CD14-positive monocyte (primary cell): ENCODE measurements at regions not wholly inside any gene's neighbourhood (a gene's known extent, or its start where the extent isn't known, plus 50 kb on each side); places are given as distances from the start of the nearest gene placed in this dataset.

Source experiments
- DNase-seq, 3 donors: peaks; one replicate each; pipeline ENCODE4 v3.0.0-alpha.2; 2011 to 2022
- H2AFZ ChIP-seq: 2 replicates; pipeline ENCODE4 v1.6.0; 2012; ENCODE audit warnings: mild to moderate bottlenecking, low read depth, low read length, inconsistent platforms; ENCODE audit not compliant: insufficient read depth, poor library complexity, severe bottlenecking
- H3K27ac ChIP-seq, 2 donors: 1 replicate in 1 of 2; 2 replicates in 1 of 2; pipeline ENCODE4 v1.5.1; 2012 to 2013; ENCODE audit warnings: low read length in 2 of 2, control low read depth in 1 of 2, inconsistent platforms in 1 of 2, low read depth in 1 of 2, mild to moderate bottlenecking in 1 of 2
- H3K27me3 ChIP-seq, 2 donors: one replicate each; pipeline versions ENCODE4 v1.6.0 to v1.6.1; 2011 to 2013; ENCODE audit warnings: low read length in 2 of 2; ENCODE audit not compliant: control insufficient read depth in 2 of 2, insufficient read depth in 2 of 2
- H3K36me3 ChIP-seq, 2 donors: replicated peaks in 1 of 2; 1 replicate in 1 of 2; 2 replicates in 1 of 2; pipeline versions ENCODE4 v1.5.1 to v1.6.1; 2012 to 2013; ENCODE audit warnings: low read length in 2 of 2, control low read depth in 1 of 2, inconsistent platforms in 1 of 2, mild to moderate bottlenecking in 1 of 2; ENCODE audit not compliant: insufficient read depth in 2 of 2, control insufficient read depth in 1 of 2
- H3K4me1 ChIP-seq, 2 donors: 1 replicate in 1 of 2; 2 replicates in 1 of 2; pipeline versions ENCODE4 v1.5.1 to v1.6.1; 2012 to 2013; ENCODE audit warnings: low read length in 2 of 2, control low read depth in 1 of 2, inconsistent platforms in 1 of 2, mild to moderate bottlenecking in 1 of 2, moderate library complexity in 1 of 2; ENCODE audit not compliant: insufficient read depth in 2 of 2, control insufficient read depth in 1 of 2
- H3K4me2 ChIP-seq: replicated peaks from 2 replicates; pipeline ENCODE3; 2012; ENCODE audit warnings: low read length, moderate library complexity, mild to moderate bottlenecking; ENCODE audit not compliant: poor library complexity, severe bottlenecking; ENCODE audit errors: extremely low read depth
- H3K4me3 ChIP-seq, 3 experiments: fragments of 200-600 bp in 1 of 3; sonication (generic) in 1 of 3; replicated peaks in 1 of 3; 1 replicate in 2 of 3; 2 replicates in 1 of 3; pipeline ENCODE4 v1.5.1; 2011 to 2013; ENCODE audit warnings: low read length in 3 of 3, mild to moderate bottlenecking in 3 of 3, control low read depth in 2 of 3, low read depth in 2 of 3, inconsistent platforms in 1 of 3, moderate library complexity in 1 of 3
- H3K79me2 ChIP-seq: 2 replicates; pipeline ENCODE4 v1.6.0; 2012; ENCODE audit warnings: mild to moderate bottlenecking, control low read depth, inconsistent platforms, low read length, moderate library complexity; ENCODE audit not compliant: insufficient read depth
- H3K9ac ChIP-seq: 2 replicates; pipeline ENCODE4 v1.6.0; 2017; ENCODE audit warnings: low read length, mild to moderate bottlenecking; ENCODE audit not compliant: insufficient read depth, poor library complexity, severe bottlenecking
- H3K9me3 ChIP-seq, 2 donors: replicated peaks in 1 of 2; 1 replicate in 1 of 2; 2 replicates in 1 of 2; pipeline versions ENCODE4 v1.5.1 to v1.6.1; 2012 to 2013; ENCODE audit warnings: low read length in 2 of 2, control low read depth in 1 of 2; ENCODE audit not compliant: control insufficient read depth in 1 of 2, insufficient read depth in 1 of 2
- H4K20me1 ChIP-seq: 2 replicates; pipeline ENCODE4 v1.6.0; 2012; ENCODE audit warnings: mild to moderate bottlenecking, low read length, control low read depth, moderate library complexity; ENCODE audit not compliant: insufficient read depth
- H3K27ac Mint-ChIP-seq, 7 donors: one replicate each; pipeline ENCODE4 v1.8.0; 2020; ENCODE audit warnings: mild to moderate bottlenecking in 7 of 7, mixed read lengths in 7 of 7, moderate library complexity in 6 of 7, inconsistent platforms in 2 of 7
- H3K27me3 Mint-ChIP-seq, 3 donors: one replicate each; pipeline ENCODE4 v1.8.0; 2021 to 2022; ENCODE audit warnings: low read depth in 3 of 3, mild to moderate bottlenecking in 3 of 3, mixed read lengths in 3 of 3, moderate library complexity in 3 of 3, inconsistent platforms in 1 of 3
- H3K36me3 Mint-ChIP-seq, 2 donors: one replicate each; pipeline ENCODE4 v1.8.0; 2020; ENCODE audit warnings: mixed read lengths in 2 of 2, inconsistent platforms in 1 of 2, mild to moderate bottlenecking in 1 of 2
- H3K4me1 Mint-ChIP-seq: one replicate; pipeline ENCODE4 v1.8.0; 2020; ENCODE audit warnings: mild to moderate bottlenecking, mixed read lengths
- H3K4me3 Mint-ChIP-seq, 2 donors: one replicate each; pipeline ENCODE4 v1.8.0; 2020; ENCODE audit warnings: mild to moderate bottlenecking in 2 of 2, mixed read lengths in 2 of 2, moderate library complexity in 1 of 2
- H3K9me3 Mint-ChIP-seq, 7 donors: one replicate each; pipeline ENCODE4 v1.8.0; 2020 to 2022; ENCODE audit warnings: mixed read lengths in 7 of 7, mild to moderate bottlenecking in 6 of 7, moderate library complexity in 6 of 7, inconsistent platforms in 2 of 7
- WGBS: methylation state at CpG from one replicate; pipeline ENCODE4 v1.1.5; 2013; ENCODE audit warnings: missing lambda C conversion rate; ENCODE audit not compliant: insufficient coverage; 5-methylcytosine and 5-hydroxymethylcytosine counted together
- intact Hi-C, 2 donors: fragments of 100-400 bp; cut with micrococcal nuclease; formaldehyde crosslinking; loops; one replicate each; pipeline versions ENCODE4 v1.15.0 to v1.15.1; 2023
- TF ChIP-seq, protein P1 (sequence below): fragments of 200-600 bp; IDR thresholded peaks from one replicate; pipeline ENCODE4 v1.8.0; 2022; ENCODE audit warnings: antibody characterized with exemption, mild to moderate bottlenecking

DNA sequence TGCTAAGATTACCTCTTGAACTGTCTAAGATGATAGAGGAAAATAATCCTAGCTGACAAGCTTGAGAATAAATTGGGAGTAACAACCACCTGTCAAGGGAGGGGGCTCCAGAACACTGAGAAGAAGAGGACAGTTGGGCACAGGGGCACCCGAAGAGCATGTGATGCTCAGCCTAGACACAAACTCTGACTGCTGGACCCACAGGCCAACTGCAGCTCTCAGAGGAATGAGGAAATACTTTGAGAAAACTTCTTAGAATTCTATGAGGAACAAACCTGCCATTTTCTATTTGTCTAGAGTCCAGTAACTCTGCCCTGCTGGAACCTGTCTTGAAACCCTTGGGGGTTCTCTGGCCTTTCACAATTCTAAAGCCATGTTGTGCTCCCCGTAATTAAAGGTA lies 124.1 kb upstream of the KCNK2 start:
- H3K9ac ChIP-seq = no peak overlapping the region
- no peak overlapping the region for H3K27ac Mint-ChIP-seq
- H3K4me1 Mint-ChIP-seq = no peaks in the 10 kb centered on the region
- H3K9me3 Mint-ChIP-seq = peaks cover 0 to 13% (median 6%) of the 10 kb centered on the region in 7 donors
- H3K36me3 ChIP-seq = no peaks in the 10 kb centered on the region
- no peak overlapping the region for H3K4me3 Mint-ChIP-seq
- H3K27ac ChIP-seq = no peak overlapping the region
- intact Hi-C loops = no loop called here
- no peak overlapping the region for H3K4me3 ChIP-seq
- H3K9me3 ChIP-seq = no peaks in the 10 kb centered on the region
- no peaks in the 10 kb centered on the region for H3K36me3 Mint-ChIP-seq
- DNase-seq = no peak
- no peaks in the 10 kb centered on the region for H4K20me1 ChIP-seq
- no peak overlapping the region for H3K4me2 ChIP-seq
- TF ChIP-seq, protein P1, sequence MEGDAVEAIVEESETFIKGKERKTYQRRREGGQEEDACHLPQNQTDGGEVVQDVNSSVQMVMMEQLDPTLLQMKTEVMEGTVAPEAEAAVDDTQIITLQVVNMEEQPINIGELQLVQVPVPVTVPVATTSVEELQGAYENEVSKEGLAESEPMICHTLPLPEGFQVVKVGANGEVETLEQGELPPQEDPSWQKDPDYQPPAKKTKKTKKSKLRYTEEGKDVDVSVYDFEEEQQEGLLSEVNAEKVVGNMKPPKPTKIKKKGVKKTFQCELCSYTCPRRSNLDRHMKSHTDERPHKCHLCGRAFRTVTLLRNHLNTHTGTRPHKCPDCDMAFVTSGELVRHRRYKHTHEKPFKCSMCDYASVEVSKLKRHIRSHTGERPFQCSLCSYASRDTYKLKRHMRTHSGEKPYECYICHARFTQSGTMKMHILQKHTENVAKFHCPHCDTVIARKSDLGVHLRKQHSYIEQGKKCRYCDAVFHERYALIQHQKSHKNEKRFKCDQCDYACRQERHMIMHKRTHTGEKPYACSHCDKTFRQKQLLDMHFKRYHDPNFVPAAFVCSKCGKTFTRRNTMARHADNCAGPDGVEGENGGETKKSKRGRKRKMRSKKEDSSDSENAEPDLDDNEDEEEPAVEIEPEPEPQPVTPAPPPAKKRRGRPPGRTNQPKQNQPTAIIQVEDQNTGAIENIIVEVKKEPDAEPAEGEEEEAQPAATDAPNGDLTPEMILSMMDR = no peak
- 40% methylated on average over 1 of the region's 2 CpGs for WGBS
- no peak overlapping the region for H2AFZ ChIP-seq
- no peaks in the 10 kb centered on the region for H3K4me1 ChIP-seq
- no peaks in the 10 kb centered on the region for H3K27me3 ChIP-seq
- no peaks in the 10 kb centered on the region for H3K79me2 ChIP-seq
- H3K27me3 Mint-ChIP-seq = no peaks in the 10 kb centered on the region

DNA sequence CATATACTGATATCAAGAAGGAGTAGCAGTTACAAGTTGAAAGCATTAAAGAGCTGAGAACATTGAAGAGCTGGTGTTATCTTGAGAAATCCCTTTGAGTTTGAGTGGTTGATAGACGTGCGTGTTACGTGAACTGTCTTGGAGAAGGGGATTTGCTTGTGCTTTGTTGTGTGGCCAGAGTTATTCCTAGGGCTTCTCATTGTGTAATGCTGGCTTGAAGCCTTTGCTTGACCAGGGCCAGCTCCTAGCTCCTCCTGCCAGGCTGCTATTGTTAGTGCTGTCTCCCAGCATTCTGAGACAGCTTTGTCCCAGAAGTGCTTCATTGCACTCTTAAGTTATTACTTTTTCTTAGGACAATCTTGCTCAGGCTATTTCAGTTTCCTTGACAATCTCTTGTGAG lies 116.2 kb upstream of the KCNK2 start:
- no peaks in the 10 kb centered on the region for H4K20me1 ChIP-seq
- H3K27ac ChIP-seq = no peak overlapping the region
- 90% methylated on average over 3 of the region's 3 CpGs for WGBS
- no peak overlapping the region for H2AFZ ChIP-seq
- TF ChIP-seq, protein P1 = no peak
- H3K36me3 ChIP-seq = no peaks in the 10 kb centered on the region
- Mint-ChIP-seq H3K27ac (no peak overlapping the region), H3K4me1 (no peaks in the 10 kb centered on the region), H3K9me3 (peaks cover 0 to 6% (median under 1%) of the 10 kb centered on the region in 7 donors), H3K4me3 (no peak overlapping the region), H3K36me3 (no peaks in the 10 kb centered on the region), H3K27me3 (no peaks in the 10 kb centered on the region)
- H3K4me2 ChIP-seq = no peak overlapping the region
- no peaks in the 10 kb centered on the region for H3K27me3 ChIP-seq
- no peaks in the 10 kb centered on the region for H3K79me2 ChIP-seq
- DNase-seq = no peak
- no peaks in the 10 kb centered on the region for H3K9me3 ChIP-seq
- H3K4me1 ChIP-seq = no peaks in the 10 kb centered on the region
- intact Hi-C loops = no loop called here
- no peak overlapping the region for H3K4me3 ChIP-seq
- no peak overlapping the region for H3K9ac ChIP-seq
